Natural killer cell (primary cell): ENCODE measurements at regions not wholly inside any gene's neighbourhood (a gene's known extent, or its start where the extent isn't known, plus 50 kb on each side); places are given as distances from the start of the nearest gene placed in this dataset.
"Not testable (repeated sequence)": the region's sequence is repeated elsewhere in the genome, so short reads cannot be mapped to it uniquely, and the experiment has no call there.

Source experiments
- ATAC-seq, 3 donors: fragments of 150-1000 bp in 2 of 3; fragments of 200-7000 bp in 1 of 3; cut with Tn5 transposase; 1 replicate in 1 of 3; 2 replicates in 2 of 3; pipeline ENCODE4 v1.10.0; 2021; ENCODE audit warnings: mild to moderate bottlenecking in 2 of 3, moderate library complexity in 2 of 3
- DNase-seq, 2 donors: peaks; one replicate each; pipeline versions ENCODE4 v3.0.0 to v3.0.0-alpha.2; 2013 to 2021; ENCODE audit warnings: mixed read lengths in 1 of 2
- H3K27ac ChIP-seq: one replicate; pipeline ENCODE4 v1.5.1; 2013; ENCODE audit warnings: mild to moderate bottlenecking, low read length
- H3K27me3 ChIP-seq: one replicate; pipeline ENCODE4 v1.6.1; 2013; ENCODE audit warnings: low read length; ENCODE audit not compliant: control insufficient read depth, insufficient read depth
- H3K36me3 ChIP-seq: one replicate; pipeline ENCODE4 v1.6.1; 2013; ENCODE audit warnings: low read length; ENCODE audit not compliant: control insufficient read depth, insufficient read depth
- H3K4me1 ChIP-seq: one replicate; pipeline ENCODE4 v1.6.1; 2013; ENCODE audit warnings: low read length; ENCODE audit not compliant: control insufficient read depth, insufficient read depth
- H3K4me3 ChIP-seq: one replicate; pipeline ENCODE4 v1.5.1; 2013; ENCODE audit warnings: low read length
- H3K9me3 ChIP-seq: one replicate; pipeline ENCODE4 v1.6.1; 2013; ENCODE audit warnings: low read length; ENCODE audit not compliant: control insufficient read depth, insufficient read depth
- H3K27ac Mint-ChIP-seq, 2 donors: one replicate each; pipeline ENCODE4 v1.8.0; 2022; ENCODE audit warnings: mild to moderate bottlenecking in 2 of 2, mixed read lengths in 2 of 2, moderate library complexity in 1 of 2
- H3K27me3 Mint-ChIP-seq, 2 donors: one replicate each; pipeline ENCODE4 v1.8.0; 2022; ENCODE audit warnings: low read depth in 2 of 2, mixed read lengths in 2 of 2
- H3K36me3 Mint-ChIP-seq: one replicate; pipeline ENCODE4 v1.8.0; 2022; ENCODE audit warnings: mixed read lengths
- H3K4me1 Mint-ChIP-seq, 2 donors: one replicate each; pipeline ENCODE4 v1.8.0; 2022; ENCODE audit warnings: mixed read lengths in 2 of 2
- H3K4me3 Mint-ChIP-seq: one replicate; pipeline ENCODE4 v1.8.0; 2022; ENCODE audit warnings: mild to moderate bottlenecking, moderate library complexity, mixed read lengths
- H3K9me3 Mint-ChIP-seq, 2 donors: one replicate each; pipeline ENCODE4 v1.8.0; 2022; ENCODE audit warnings: mixed read lengths in 2 of 2
- WGBS: methylation state at CpG from one replicate; pipeline ENCODE4 v1.1.7; 2013; ENCODE audit warnings: missing lambda C conversion rate; ENCODE audit not compliant: insufficient coverage; 5-methylcytosine and 5-hydroxymethylcytosine counted together
- intact Hi-C: fragments of 100-400 bp; cut with micrococcal nuclease; formaldehyde crosslinking; loops from one replicate; pipeline ENCODE4 v1.14.2; 2022
- TF ChIP-seq, protein P1 (sequence below): fragments of 200-600 bp; IDR thresholded peaks from one replicate; pipeline ENCODE4 v1.8.0; 2022; ENCODE audit warnings: antibody characterized with exemption

DNA sequence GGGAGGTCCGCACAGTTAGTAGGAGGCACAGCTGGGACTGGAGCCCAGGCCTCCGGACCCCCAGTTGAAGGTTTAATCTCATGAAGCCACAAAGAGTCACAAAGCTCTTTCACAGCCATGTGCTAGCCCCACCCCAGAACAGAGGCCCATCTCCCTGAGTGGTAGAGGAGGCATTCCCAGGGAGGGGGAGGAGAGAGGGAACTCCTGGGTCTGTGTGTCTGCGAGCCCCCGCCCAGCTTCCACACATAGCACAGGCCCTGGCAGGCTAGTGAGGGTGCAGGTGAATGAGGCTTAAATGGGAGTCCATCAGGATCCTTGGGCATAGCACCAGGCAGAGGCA, 197.8 kb downstream of the MATN1 start:
- no peak for DNase-seq
- Histone ChIP-seq H3K36me3 (no peaks in the 10 kb centered on the region), H3K4me1 (no peaks in the 10 kb centered on the region), H3K9me3 (no peaks in the 10 kb centered on the region), H3K4me3 (no peak overlapping the region), H3K27me3 (no peaks in the 10 kb centered on the region), H3K27ac (no peak overlapping the region)
- Mint-ChIP-seq H3K4me1 (no peaks in the 10 kb centered on the region), H3K27me3 (peaks cover 15 to 17% of the 10 kb centered on the region in 2 donors), H3K27ac (no peak overlapping the region), H3K4me3 (no peak overlapping the region), H3K9me3 (no peaks in the 10 kb centered on the region), H3K36me3 (no peaks in the 10 kb centered on the region)
- TF ChIP-seq, protein P1, sequence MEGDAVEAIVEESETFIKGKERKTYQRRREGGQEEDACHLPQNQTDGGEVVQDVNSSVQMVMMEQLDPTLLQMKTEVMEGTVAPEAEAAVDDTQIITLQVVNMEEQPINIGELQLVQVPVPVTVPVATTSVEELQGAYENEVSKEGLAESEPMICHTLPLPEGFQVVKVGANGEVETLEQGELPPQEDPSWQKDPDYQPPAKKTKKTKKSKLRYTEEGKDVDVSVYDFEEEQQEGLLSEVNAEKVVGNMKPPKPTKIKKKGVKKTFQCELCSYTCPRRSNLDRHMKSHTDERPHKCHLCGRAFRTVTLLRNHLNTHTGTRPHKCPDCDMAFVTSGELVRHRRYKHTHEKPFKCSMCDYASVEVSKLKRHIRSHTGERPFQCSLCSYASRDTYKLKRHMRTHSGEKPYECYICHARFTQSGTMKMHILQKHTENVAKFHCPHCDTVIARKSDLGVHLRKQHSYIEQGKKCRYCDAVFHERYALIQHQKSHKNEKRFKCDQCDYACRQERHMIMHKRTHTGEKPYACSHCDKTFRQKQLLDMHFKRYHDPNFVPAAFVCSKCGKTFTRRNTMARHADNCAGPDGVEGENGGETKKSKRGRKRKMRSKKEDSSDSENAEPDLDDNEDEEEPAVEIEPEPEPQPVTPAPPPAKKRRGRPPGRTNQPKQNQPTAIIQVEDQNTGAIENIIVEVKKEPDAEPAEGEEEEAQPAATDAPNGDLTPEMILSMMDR, result no peak
- intact Hi-C loops, result no loop called here
- ATAC-seq, result no peak
- WGBS, result 84% methylated on average over 4 of the region's 4 CpGs

DNA sequence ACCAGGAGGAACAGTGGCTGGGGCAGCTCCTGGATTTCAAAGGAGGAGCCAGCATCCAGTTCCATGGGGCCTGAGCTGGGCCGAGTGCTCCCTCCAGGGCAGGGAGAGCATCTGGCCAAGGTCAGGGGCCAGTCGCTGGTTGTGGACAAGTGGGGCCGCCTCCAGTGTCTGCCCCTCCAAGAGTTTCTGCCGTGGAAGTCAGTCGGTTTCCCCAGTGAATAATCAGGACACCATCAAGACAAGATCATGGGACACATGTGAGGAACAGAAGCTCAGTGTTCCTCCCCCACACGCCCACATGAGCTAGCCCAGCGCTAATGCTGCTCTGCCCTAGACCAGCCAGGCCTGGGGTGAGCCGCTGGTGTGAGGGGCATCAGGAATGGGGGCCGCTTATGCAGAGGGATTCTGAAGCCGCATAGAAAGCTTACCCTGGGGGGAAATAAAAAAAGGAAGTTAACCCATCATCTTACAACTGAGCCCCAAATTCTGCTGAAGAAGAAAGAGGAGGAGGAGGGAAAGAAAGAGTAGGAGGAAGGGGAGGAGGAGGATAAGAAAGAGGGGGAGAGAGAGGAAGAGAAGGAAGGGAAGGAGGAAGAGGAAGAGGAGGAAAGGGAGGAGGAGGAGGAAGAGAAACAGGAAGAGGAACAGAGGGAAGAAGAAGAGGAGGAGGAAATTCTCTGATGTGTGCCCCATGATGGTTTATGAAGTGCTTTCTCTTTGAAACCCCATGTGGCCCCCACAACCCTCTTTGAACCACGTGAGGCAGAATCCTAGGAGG, 198.4 kb downstream of the MATN1 start:
- intact Hi-C loops, result no loop called here
- no peak overlapping the region for H3K27ac ChIP-seq
- no peaks in the 10 kb centered on the region for H3K36me3 ChIP-seq
- Mint-ChIP-seq H3K27me3 (peaks cover 13 to 15% of the 10 kb centered on the region in 2 donors), H3K4me1 (no peaks in the 10 kb centered on the region), H3K27ac (no peak overlapping the region), H3K9me3 (no peaks in the 10 kb centered on the region), H3K36me3 (no peaks in the 10 kb centered on the region), H3K4me3 (no peak overlapping the region)
- TF ChIP-seq, protein P1, result no peak
- no peaks in the 10 kb centered on the region for H3K4me1 ChIP-seq
- DNase-seq (no peak), ATAC-seq (no peak)
- H3K9me3 ChIP-seq, result no peaks in the 10 kb centered on the region
- 65% methylated on average over 9 of the region's 11 CpGs for WGBS
- H3K27me3 ChIP-seq, result no peaks in the 10 kb centered on the region
- no peak overlapping the region for H3K4me3 ChIP-seq

DNA sequence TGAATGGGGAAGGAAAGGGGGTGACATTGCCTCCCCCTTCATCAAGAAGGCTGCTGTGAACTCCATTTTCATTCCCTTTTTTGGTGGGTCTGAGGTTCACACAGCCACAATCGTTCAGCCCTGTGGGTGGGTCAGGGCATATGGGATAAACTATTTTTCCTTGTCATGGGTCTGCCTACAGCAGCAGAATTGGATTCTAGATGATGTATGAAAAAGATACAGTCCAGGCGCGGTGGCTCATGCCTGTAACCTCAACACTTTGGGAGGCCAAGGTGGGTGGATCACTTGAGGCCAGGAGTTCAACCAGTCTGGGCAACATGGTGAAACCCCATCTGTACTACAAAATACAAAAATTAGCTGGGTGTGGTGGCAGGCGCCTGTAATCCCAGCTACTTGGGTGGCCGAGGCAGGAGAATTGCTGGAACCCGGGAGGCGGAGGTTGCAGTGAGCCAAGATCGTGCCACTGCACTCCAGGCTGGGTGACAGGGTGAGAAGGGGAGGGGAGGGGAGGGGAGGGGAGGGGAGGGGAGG, 199.3 kb downstream of the MATN1 start:
- H3K36me3 Mint-ChIP-seq, H3K27ac Mint-ChIP-seq, H3K4me1 ChIP-seq, H3K4me3 ChIP-seq, H3K4me1 Mint-ChIP-seq, H3K4me3 Mint-ChIP-seq, H3K36me3 ChIP-seq, DNase-seq, H3K27me3 ChIP-seq, intact Hi-C loops, H3K9me3 ChIP-seq, H3K27ac ChIP-seq, H3K9me3 Mint-ChIP-seq, ATAC-seq: not testable (repeated sequence)
- peaks cover 13 to 15% of the 10 kb centered on the region in 2 donors for H3K27me3 Mint-ChIP-seq
- 91% methylated on average over 7 of the region's 8 CpGs for WGBS

DNA sequence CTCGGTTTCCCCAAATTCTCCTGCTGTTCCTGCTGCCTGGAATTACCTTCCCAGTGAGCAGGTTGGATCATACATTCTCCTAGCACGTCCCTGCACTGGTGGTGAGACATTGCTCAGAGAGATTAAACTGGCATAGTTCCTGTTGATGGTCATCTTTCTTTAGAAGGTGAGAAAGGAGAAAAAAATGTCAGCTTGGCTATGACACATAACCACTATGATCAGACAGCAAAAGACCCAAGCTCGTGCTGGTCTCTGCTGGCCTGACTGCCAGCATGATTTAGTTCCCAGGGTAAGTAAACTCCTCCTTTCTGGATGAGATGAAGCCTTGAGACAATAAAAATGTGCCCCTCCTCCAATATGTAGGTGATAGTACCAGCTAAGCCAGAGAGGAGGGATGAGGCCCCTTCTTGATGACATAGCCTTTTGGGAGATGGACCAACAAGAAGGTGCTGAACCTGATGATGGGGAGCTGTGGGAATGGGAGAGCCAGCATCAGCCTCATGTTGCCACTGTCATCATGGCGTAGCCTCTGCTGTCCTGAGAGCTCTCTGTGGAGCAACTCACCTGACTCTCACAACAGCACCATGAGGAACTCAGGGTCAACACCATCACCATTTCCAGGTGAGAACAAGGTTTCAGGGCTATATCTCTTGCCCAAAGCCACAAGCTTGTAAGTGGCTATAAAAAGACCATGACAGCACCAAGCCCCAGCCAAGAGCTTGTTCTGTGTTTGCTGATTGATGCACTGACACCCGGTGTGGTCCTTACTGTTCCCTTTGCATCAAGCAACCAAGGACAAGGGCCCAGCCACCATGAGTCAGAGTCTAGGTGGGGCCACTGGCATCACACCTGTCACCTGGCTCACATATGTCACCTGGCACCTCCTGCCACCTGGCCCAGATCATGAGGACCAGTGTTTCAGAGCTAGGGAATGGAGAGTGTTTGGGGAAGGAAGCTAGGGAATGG, 200.0 kb downstream of the MATN1 start:
- H3K27me3 Mint-ChIP-seq, result peaks cover 13 to 15% of the 10 kb centered on the region in 2 donors
- no peaks in the 10 kb centered on the region for H3K4me1 Mint-ChIP-seq
- H3K9me3 Mint-ChIP-seq, result no peaks in the 10 kb centered on the region
- intact Hi-C loops, result no loop called here
- no peaks in the 10 kb centered on the region for H3K36me3 Mint-ChIP-seq
- DNase-seq (no peak), ATAC-seq (no peak)
- 66% methylated on average over 5 of the region's 5 CpGs for WGBS
- no peak overlapping the region for H3K27ac Mint-ChIP-seq
- H3K4me1 ChIP-seq, result no peaks in the 10 kb centered on the region
- H3K9me3 ChIP-seq, result no peaks in the 10 kb centered on the region
- TF ChIP-seq, protein P1, result no peak
- no peak overlapping the region for H3K27ac ChIP-seq
- no peaks in the 10 kb centered on the region for H3K36me3 ChIP-seq
- H3K4me3 ChIP-seq, result no peak overlapping the region
- H3K27me3 ChIP-seq, result no peaks in the 10 kb centered on the region
- no peak overlapping the region for H3K4me3 Mint-ChIP-seq
